Right hindlimb (tissue), 1 donor: ENCODE measurements at regions not wholly inside any gene's neighbourhood (a gene's known extent, or its start where the extent isn't known, plus 50 kb on each side); places are given as distances from the start of the nearest gene placed in this dataset.
A peak's percentile ranks its signal among the peaks of the same experiment; 100 is the strongest.
"Not testable (repeated sequence)": the region's sequence is repeated elsewhere in the genome, so short reads cannot be mapped to it uniquely, and the experiment has no call there.

Experiments used
- DNase-seq: peaks from one replicate; pipeline ENCODE4 v3.0.0-alpha.2; 2018

GRCh38 chr9:81424431-81424830 is 264.9 kb downstream of the TLE1 start:
- DNase-seq, result no peak

- DNase-seq, result no peak
Observed at GRCh38 chr9:81423589-81424326, 265.6 kb downstream of the TLE1 start.

GRCh38 chr9:81421090-81421489 is 268.3 kb downstream of the TLE1 start:
- DNase-seq, result not testable (repeated sequence)

DNA sequence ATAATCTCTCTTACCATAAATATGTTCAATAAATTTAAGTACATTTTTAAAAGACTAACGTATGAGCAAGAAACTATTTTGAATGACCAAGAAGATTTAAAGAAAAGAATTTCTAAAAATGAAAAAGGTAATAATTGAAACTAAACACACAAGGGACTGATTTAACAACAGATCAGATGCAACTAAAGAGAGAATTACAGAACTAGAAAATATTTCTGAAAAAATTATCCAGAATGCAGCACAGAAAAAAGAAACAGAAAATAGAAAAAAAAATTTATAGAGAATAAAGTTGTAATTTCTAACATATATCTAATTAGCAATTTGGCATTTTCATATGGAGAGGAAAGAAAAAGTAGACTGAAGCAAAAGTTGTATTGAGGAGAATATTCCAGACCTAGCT is 269.3 kb downstream of the TLE1 start:
- no peak for DNase-seq

DNA sequence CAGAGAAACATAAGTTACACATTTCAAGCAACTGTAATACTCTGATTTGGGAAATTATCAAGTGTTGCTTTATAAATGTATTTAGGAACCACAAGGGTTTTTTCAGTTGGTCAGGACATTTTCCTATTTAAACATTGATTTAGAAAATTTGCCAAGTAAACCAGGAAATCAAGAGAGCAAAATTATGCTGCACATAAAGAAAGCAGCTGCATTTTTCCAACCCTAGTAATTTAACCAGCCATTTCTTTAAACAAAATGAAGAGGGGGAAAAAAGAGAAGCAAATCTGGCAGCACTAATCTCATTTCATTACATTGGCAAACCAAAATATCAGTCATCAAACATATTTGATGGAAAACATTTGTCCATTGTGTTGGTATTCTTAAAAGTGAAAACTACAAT is 271.4 kb downstream of the TLE1 start:
- no peak for DNase-seq

- no peak for DNase-seq
Observed at GRCh38 chr9:81417299-81417675, 272.1 kb downstream of the TLE1 start.

DNA sequence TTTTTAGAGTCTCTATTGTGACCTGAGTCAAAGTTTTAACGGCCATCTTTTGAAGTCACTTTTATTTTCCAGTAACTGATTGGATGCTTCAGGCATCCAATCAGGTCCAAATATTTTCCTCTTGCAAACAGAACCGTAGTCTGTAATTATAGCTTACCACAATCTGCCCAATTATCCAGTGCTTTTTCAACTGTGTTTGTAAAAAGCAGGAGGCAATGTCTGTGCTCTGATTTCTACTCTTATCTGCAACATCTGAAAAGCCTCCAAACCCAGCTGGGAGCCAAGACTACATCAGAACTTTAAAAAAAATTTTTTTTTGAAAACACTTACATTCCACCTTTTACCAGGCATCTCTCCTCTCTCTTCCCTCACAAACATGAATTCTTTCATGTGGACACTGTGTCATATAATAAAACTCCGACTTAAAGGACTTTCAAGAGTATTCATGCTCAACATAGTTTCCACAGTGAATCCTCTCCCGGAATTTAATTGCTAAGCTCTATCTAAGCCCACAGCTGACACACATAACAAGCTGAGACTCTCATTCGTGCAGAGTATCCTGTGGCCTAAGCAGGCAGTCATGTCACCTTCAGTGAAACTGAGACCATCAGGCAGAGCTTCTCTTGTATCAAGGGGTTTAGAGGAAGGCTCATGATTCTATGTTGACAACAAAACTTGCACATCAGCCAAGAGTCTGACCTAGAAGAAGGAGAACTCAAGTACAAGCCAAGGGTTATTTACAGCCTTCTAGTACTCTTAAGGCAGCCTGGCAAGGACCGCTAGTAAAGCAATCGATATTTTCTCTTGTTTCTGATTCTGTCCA is 272.7 kb downstream of the TLE1 start:
- peak; percentile 32 for DNase-seq

DNA sequence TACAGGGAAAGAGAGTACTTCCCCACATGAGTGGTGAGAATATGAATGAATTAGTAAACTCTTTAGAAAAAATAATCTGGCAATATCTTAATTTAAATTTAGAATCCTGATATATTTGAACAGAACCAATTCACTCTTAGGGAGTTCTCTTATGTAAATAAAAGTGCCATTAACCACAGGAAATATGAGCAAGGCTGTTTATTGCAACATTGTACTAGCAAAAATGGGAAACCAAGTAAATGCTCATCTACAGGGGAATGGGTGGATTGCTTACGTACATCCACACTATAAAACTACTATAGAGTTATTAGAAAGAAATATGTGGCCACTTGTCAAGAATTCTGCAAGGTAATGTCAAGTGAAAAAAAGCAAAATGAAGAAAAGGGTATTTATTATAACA is 274.5 kb downstream of the TLE1 start:
- DNase-seq, result no peak

- DNase-seq, result no peak
Observed at GRCh38 chr9:81411961-81412360, 277.4 kb downstream of the TLE1 start.

DNA sequence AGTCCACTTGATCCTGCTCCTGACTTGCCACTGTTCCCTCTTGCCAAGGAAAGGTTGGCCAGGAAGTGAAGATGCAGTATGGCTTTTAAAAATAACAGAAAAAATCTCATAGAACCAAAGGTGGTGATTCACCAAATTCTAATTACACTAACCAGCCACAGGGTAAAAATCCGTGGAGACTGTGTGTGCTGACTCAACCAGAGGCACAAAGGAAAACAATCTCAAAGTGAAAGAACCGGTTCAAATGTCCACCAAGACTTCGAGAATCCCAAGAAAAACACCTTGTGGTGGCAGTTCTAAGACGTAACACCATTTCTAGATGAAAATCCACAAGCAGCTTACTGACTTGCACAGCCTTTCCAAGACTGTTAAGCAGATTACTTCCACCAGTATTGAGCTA is 279.1 kb downstream of the TLE1 start:
- no peak for DNase-seq

DNA sequence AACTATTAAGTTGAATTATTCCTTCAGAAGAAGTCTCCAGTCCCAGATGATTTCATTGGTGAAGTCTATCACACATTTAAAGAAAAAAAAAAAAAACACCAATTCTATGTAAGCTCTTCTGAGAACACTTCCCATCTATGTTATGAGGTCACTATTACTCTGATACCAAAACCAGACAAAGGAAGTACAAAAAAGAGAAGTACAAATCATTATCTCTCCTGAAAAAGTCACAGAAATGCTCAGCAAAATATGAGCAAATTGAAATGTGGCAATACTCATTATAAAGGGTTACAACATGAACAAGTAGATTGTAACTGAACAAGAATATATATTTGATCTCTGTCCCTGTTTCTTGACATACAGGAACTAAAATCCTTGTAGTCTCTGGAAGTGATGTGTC is 280.4 kb downstream of the TLE1 start:
- no peak for DNase-seq

GRCh38 chr9:81404931-81405598 is 284.3 kb downstream of the TLE1 start:
- no peak for DNase-seq

DNA sequence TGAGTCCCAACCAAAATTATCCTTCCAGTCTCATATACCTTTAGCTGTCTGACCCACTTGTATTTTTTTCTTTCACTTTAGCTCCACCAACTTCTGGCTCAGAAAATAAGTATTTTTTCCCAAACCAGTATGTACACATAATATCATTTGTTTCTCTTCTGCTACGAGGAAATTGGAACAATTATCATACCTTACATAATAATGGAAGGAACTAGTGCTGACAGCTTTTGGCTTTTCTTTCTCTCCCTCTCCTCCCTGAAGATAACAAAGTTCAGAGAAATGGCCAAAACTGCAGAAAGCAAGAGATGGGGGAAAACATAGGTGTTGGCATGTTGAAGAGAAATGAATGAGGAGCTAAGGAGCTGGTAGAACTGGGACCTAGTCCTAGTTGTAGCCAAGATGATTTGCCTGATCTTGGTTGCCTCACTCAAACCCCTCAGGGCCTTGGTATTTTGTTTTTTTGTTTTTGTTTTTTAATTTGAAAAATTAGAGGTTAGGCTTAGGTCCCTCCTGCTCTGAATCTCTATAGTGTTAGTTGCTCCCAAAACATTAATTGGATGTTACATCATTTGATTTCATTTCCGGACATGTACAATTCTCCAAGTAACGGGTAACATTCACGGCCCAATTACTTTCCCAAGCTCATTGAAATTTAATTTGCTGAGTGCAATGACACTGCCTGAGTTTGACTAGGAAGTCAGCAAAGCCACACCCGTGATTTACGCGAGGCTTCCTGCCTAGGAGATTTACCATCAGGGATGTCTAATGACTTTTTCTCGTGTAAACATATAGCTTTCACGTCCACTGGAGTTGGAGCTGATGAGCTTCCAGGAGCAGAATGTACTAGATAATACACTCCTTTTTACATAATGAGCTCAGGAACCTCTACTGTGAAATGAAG is 291.6 kb downstream of the TLE1 start:
- peak; percentile 37 for DNase-seq

DNA sequence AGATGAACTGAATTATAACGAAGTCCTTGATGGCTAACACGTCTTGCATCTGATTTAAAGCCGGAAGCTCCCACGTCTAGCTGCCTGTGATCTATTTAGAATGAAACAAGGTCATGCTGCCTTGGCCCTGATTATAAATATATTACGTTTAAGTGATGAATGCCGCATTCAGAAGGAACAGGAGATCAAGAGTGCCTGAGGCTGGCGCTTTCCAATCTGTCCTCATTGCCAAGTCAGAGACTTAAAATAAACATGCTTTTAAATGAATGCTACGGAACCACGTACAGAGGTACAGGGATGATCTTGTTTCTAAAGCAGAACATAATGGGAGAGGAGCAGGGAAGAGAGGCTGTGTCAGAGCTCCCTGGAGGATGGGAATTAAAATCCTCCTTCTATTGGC is 292.8 kb downstream of the TLE1 start:
- no peak for DNase-seq

- no peak for DNase-seq
Observed at GRCh38 chr9:81395676-81396054, 293.7 kb downstream of the TLE1 start.

- DNase-seq, result peak; percentile 68
Observed at GRCh38 chr9:81394881-81395675, 294.3 kb downstream of the TLE1 start.

DNA sequence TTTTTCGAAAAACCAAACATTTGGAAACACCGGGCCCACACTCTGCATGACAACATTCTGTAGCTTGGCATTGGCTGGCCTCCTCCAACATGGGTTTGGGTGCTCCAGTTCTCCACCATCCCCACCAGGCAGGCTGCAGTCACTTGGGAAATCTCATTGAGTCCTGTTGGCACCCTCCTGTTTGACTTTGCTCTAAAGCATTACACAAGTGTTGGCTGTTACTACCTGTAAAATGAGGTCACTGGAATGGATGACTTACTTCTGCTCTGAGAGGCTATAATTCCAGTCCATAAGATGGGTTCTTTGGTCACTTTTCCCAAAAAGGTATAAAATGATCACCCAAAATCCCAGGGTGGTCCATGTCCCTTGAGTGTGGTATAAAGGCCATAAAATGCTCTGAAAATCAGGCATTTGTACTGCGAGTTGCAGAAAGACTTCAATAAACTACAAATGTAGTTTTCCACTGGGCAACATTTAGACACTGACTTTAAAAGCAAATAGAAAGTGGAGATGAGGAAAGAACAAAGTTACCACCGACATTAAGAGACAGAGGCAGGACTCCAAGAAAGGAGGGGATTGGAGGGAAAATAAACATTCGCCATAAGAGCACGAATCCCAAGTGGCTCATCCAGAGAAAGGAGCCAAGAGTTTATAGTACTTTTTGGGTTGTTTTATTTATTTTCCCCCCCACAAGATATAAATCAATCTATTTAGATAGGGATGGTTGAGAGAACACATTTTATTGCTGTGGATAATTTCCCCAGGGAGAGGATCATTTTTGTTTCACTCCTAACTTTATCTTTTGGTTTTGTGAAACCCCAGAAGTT is 295.1 kb downstream of the TLE1 start:
- DNase-seq, result peak; percentile 61

GRCh38 chr9:81391457-81391825 is 297.9 kb downstream of the TLE1 start:
- no peak for DNase-seq

DNA sequence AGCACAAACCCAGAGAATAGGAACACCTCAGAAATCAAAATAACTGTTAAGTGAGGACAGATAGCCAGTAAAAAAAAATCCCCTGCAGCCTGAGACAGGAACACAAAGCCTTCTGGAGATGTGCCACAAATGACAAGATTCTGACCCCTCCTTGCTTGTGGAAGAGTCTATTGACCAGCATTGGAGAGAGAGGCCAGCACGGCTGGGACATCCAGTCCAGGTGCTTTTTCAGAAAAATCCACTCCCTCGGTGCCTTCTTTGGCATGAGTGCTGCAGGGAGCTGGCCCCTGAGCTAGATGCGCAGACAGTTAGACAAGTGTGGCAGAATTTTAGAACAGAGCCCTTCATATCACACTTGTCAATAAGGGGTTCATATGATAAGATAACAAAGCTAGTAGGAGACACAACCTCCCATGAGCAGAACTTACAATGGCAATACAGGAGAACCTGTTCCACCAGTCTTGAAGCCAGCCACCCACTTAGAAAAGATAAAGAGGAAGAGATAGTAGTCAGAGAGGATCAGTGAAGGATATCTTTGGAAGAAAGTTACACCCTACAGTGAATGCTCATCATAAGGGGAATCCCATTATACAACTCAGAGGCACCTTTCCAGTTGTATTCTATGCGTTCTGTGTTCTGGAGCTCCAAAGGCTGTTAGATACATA is 298.4 kb downstream of the TLE1 start:
- no peak for DNase-seq

GRCh38 chr9:81389569-81389993 is 299.8 kb downstream of the TLE1 start:
- DNase-seq, result peak; percentile 47
